Fibroblast of skin of left biceps (primary cell): ENCODE measurements at regions not wholly inside any gene's neighbourhood (a gene's known extent, or its start where the extent isn't known, plus 50 kb on each side); places are given as distances from the start of the nearest gene placed in this dataset.

ENCODE experiments used
- DNase-seq, 2 experiments: peaks; one replicate each; pipeline ENCODE4 v3.0.0-alpha.2; 2013; ENCODE audit warnings: low read depth in 2 of 2

- DNase-seq, result peak; percentile 64 to 68
Measured at GRCh38 chr3:160169139-160169976, 55.9 kb upstream of the C3orf80 start.

- no peak for DNase-seq
Measured at GRCh38 chr3:160170409-160171370, 54.5 kb upstream of the C3orf80 start.

GRCh38 chr3:160171813-160172212 lies 53.4 kb upstream of the C3orf80 start:
- no peak for DNase-seq

- DNase-seq, result no peak
Measured at GRCh38 chr3:160174621-160175020, 50.6 kb upstream of the C3orf80 start.
